ENCODE measurements at regions not wholly inside any gene's neighbourhood (a gene's known extent, or its start where the extent isn't known, plus 50 kb on each side); places are given as distances from the start of the nearest gene placed in this dataset.

DNA sequence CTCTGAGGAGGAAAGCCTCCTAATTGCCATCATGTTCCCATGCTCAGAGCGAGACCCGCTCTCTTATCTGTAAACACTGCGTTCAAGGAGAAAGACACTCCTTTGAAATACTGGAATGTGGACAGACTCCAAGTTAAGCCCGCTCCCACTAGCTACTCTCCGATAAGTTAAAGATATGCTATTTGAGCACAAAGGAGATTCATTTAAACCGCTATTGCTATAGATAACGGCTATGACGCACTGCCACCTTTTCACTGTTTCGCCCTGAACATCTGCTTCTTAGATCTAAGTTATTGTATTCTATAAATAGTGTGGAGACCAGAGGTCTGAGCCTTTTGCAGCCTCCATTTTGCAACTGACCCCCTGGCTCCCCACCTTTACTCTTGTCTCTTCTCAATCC, 82.3 kb downstream of the GPX5 start:
- intact Hi-C loops (cut with DNase I): no loop called here
- DNase-seq (no peak), ATAC-seq (no peak)
- Histone ChIP-seq H3K27ac (no peak overlapping the region), H3K4me1 (no peaks in the 10 kb centered on the region), H3K4me3 (no peak overlapping the region), H3K9me3 (no peaks in the 10 kb centered on the region), H3K27me3 (ENCODE audit: insufficient read depth in 3 of 3, low read length in 2 of 3) (peaks cover 3 to 20% (median 3%) of the 10 kb centered on the region in 3 donors), H3K36me3 (ENCODE audit: insufficient read depth in 1 of 2, low read depth in 1 of 2) (no peaks in the 10 kb centered on the region)
- 67 to 70% (median 70%) methylated on average over 9 of the region's 9 CpGs for WGBS, 3 donors
- TF ChIP-seq, protein P1, sequence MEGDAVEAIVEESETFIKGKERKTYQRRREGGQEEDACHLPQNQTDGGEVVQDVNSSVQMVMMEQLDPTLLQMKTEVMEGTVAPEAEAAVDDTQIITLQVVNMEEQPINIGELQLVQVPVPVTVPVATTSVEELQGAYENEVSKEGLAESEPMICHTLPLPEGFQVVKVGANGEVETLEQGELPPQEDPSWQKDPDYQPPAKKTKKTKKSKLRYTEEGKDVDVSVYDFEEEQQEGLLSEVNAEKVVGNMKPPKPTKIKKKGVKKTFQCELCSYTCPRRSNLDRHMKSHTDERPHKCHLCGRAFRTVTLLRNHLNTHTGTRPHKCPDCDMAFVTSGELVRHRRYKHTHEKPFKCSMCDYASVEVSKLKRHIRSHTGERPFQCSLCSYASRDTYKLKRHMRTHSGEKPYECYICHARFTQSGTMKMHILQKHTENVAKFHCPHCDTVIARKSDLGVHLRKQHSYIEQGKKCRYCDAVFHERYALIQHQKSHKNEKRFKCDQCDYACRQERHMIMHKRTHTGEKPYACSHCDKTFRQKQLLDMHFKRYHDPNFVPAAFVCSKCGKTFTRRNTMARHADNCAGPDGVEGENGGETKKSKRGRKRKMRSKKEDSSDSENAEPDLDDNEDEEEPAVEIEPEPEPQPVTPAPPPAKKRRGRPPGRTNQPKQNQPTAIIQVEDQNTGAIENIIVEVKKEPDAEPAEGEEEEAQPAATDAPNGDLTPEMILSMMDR (IDR thresholded peaks at IDR 0.05): no peak

DNA sequence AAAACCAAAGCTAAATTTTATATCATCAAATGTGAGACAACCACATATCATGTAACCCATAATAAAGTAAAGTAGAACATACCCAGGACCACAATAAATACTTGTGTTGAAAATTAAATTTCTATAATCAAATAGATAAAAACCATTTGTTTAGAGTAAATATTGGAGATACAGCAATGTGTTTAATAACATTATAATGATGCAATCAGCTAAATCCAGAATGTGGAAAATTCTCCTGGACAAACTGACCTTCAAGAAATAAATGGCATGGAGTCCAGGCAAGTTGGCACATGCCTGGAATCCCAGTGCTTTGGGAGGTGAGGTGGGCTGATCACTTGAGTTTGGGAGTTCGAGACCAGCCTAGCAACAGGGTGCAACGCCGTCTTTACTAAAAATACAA, 84.0 kb downstream of the GPX5 start:
- H3K27me3 ChIP-seq (ENCODE audit: insufficient read depth in 3 of 3, low read length in 2 of 3): peaks cover 3 to 20% (median 3%) of the 10 kb centered on the region in 3 donors
- TF ChIP-seq, protein P1 (IDR thresholded peaks at IDR 0.05): no peak
- no peak for DNase-seq
- no peaks in the 10 kb centered on the region for H3K9me3 ChIP-seq
- no peak for ATAC-seq
- intact Hi-C loops (cut with DNase I): no loop called here
- H3K4me1 ChIP-seq: no peaks in the 10 kb centered on the region
- WGBS, 3 donors: 91 to 95% (median 91%) methylated on average over 3 of the region's 3 CpGs
- no peak overlapping the region for H3K27ac ChIP-seq
- no peaks in the 10 kb centered on the region for H3K36me3 ChIP-seq (ENCODE audit: insufficient read depth in 1 of 2, low read depth in 1 of 2)
- H3K4me3 ChIP-seq: no peak overlapping the region

- Histone ChIP-seq H3K4me3 (no peak overlapping the region), H3K27me3 (ENCODE audit: insufficient read depth in 3 of 3, low read length in 2 of 3) (peaks cover 3 to 27% (median 11%) of the 10 kb centered on the region in 3 donors), H3K4me1 (no peaks in the 10 kb centered on the region), H3K9me3 (no peaks in the 10 kb centered on the region), H3K36me3 (ENCODE audit: insufficient read depth in 1 of 2, low read depth in 1 of 2) (no peaks in the 10 kb centered on the region), H3K27ac (no peak overlapping the region)
- TF ChIP-seq, protein P1 (IDR thresholded peaks at IDR 0.05): no peak
- intact Hi-C loops (cut with DNase I): no loop called here
- DNase-seq: no peak
- ATAC-seq: no peak
- WGBS, 3 donors: 85 to 91% (median 89%) methylated on average over 7 of the region's 7 CpGs
These were observed 89.9 kb downstream of the GPX5 start for GRCh38 chr6:28615616-28615954.

GRCh38 chr6:28615955-28616747, 90.5 kb downstream of the GPX5 start:
- 37 to 39% (median 37%) methylated on average over 50 to 52 of the region's 52 CpGs for WGBS, 3 donors
- H3K9me3 ChIP-seq: no peaks in the 10 kb centered on the region
- DNase-seq (no peak), ATAC-seq (no peak)
- no peak overlapping the region for H3K4me3 ChIP-seq
- peaks cover 3 to 28% (median 9%) of the 10 kb centered on the region in 3 donors for H3K27me3 ChIP-seq (ENCODE audit: insufficient read depth in 3 of 3, low read length in 2 of 3)
- H3K4me1 ChIP-seq: no peaks in the 10 kb centered on the region
- intact Hi-C loops (cut with DNase I): no loop called here
- TF ChIP-seq, protein P1 (IDR thresholded peaks at IDR 0.05): no peak
- no peaks in the 10 kb centered on the region for H3K36me3 ChIP-seq (ENCODE audit: insufficient read depth in 1 of 2, low read depth in 1 of 2)
- no peak overlapping the region for H3K27ac ChIP-seq

Data from psoas muscle (tissue), 7 donors.